Activated B cell treated with CpG ODN at 0.5 μM for 24 hours (primary cell): ENCODE measurements at regions not wholly inside any gene's neighbourhood (a gene's known extent, or its start where the extent isn't known, plus 50 kb on each side); places are given as distances from the start of the nearest gene placed in this dataset.

Experiments used
- ATAC-seq: fragments of 200-7000 bp; cut with Tn5 transposase; one replicate; pipeline ENCODE4 v1.10.0; 2021; ENCODE audit warnings: low read depth, mild to moderate bottlenecking, moderate library complexity
- CTCF ChIA-PET: fragments of 350-600 bp; sonication (Branson Sonifier 250); formaldehyde crosslinking; loops from one replicate; lab custom pipeline; 2021; ENCODE audit warnings: antibody characterized with exemption; lab: Charles Lee
- POLR2A ChIA-PET: fragments of 350-600 bp; sonication (Branson Sonifier 250); formaldehyde crosslinking; loops from one replicate; lab custom pipeline; 2021; ENCODE audit warnings: antibody characterized with exemption; lab: Charles Lee
- DNase-seq: peaks from one replicate; pipeline ENCODE4 v3.0.0; 2022
- H3K27ac Mint-ChIP-seq: one replicate; pipeline ENCODE4 v1.8.0; 2020; ENCODE audit warnings: mixed read lengths
- H3K27me3 Mint-ChIP-seq: one replicate; pipeline ENCODE4 v1.8.0; 2021; ENCODE audit warnings: mixed read lengths
- H3K36me3 Mint-ChIP-seq: one replicate; pipeline ENCODE4 v1.8.0; 2021; ENCODE audit warnings: low read depth, mixed read lengths
- H3K4me1 Mint-ChIP-seq: one replicate; pipeline ENCODE4 v1.8.0; 2021; ENCODE audit warnings: mixed read lengths
- H3K4me3 Mint-ChIP-seq: one replicate; pipeline ENCODE4 v1.8.0; 2020; ENCODE audit warnings: mild to moderate bottlenecking, mixed read lengths
- H3K9me3 Mint-ChIP-seq: one replicate; pipeline ENCODE4 v1.8.0; 2020; ENCODE audit warnings: mixed read lengths
- intact Hi-C: fragments of 100-400 bp; cut with micrococcal nuclease; formaldehyde crosslinking; loops from one replicate; pipeline ENCODE4 v1.15.1; 2024
- TF ChIP-seq, protein P1 (sequence below): fragments of 200-600 bp; IDR thresholded peaks from one replicate; pipeline ENCODE4 v1.8.0; 2022; ENCODE audit warnings: antibody characterized with exemption, mild to moderate bottlenecking

- H3K4me3 Mint-ChIP-seq, result no peak overlapping the region
- no peaks in the 10 kb centered on the region for H3K4me1 Mint-ChIP-seq
- ChIA-PET CTCF (no interaction called here), POLR2A (no interaction called here)
- peaks cover 6% of the 10 kb centered on the region for H3K27me3 Mint-ChIP-seq
- TF ChIP-seq, protein P1, sequence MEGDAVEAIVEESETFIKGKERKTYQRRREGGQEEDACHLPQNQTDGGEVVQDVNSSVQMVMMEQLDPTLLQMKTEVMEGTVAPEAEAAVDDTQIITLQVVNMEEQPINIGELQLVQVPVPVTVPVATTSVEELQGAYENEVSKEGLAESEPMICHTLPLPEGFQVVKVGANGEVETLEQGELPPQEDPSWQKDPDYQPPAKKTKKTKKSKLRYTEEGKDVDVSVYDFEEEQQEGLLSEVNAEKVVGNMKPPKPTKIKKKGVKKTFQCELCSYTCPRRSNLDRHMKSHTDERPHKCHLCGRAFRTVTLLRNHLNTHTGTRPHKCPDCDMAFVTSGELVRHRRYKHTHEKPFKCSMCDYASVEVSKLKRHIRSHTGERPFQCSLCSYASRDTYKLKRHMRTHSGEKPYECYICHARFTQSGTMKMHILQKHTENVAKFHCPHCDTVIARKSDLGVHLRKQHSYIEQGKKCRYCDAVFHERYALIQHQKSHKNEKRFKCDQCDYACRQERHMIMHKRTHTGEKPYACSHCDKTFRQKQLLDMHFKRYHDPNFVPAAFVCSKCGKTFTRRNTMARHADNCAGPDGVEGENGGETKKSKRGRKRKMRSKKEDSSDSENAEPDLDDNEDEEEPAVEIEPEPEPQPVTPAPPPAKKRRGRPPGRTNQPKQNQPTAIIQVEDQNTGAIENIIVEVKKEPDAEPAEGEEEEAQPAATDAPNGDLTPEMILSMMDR, result no peak
- peaks cover 2% of the 10 kb centered on the region for H3K9me3 Mint-ChIP-seq
- DNase-seq (no peak), ATAC-seq (no peak)
- intact Hi-C loops, result no loop called here
- H3K36me3 Mint-ChIP-seq, result no peaks in the 10 kb centered on the region
- no peak overlapping the region for H3K27ac Mint-ChIP-seq
These were observed 138.3 kb downstream of the HSD17B3 start for GRCh38 chr9:96163712-96164111.

DNA sequence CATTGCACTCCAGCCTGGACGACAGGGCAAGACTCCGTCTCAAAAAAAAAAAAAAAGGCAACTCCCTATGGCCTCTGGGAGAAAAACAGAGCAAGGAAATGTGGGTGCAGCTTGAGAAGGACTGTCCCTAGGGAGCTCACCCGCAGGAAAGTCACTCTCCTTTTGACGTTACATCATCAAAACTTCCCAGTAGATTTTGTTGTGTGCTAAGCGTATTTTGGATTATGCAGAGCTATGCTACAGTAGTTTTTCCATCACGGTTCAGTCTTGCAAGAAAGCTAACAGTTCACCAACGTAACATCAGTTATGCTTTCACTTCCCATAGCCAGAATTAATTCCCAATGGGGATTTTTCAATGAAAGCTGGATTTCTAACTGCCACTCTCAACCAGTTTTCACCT, 138.8 kb downstream of the HSD17B3 start:
- POLR2A ChIA-PET, result no interaction called here
- ATAC-seq (no peak), DNase-seq (no peak)
- CTCF ChIA-PET, result no interaction called here
- intact Hi-C loops, result no loop called here
- Mint-ChIP-seq H3K4me3 (no peak overlapping the region), H3K36me3 (no peaks in the 10 kb centered on the region), H3K9me3 (peaks cover 2% of the 10 kb centered on the region), H3K27me3 (peaks cover 7% of the 10 kb centered on the region), H3K4me1 (no peaks in the 10 kb centered on the region), H3K27ac (no peak overlapping the region)
- TF ChIP-seq, protein P1, result no peak

- ChIA-PET CTCF (no interaction called here), POLR2A (no interaction called here)
- H3K4me3 Mint-ChIP-seq, result no peak overlapping the region
- no peaks in the 10 kb centered on the region for H3K9me3 Mint-ChIP-seq
- ATAC-seq (no peak), DNase-seq (no peak)
- peaks cover 4% of the 10 kb centered on the region for H3K27me3 Mint-ChIP-seq
- H3K36me3 Mint-ChIP-seq, result no peaks in the 10 kb centered on the region
- TF ChIP-seq, protein P1, result no peak
- no peaks in the 10 kb centered on the region for H3K4me1 Mint-ChIP-seq
- H3K27ac Mint-ChIP-seq, result no peak overlapping the region
- intact Hi-C loops, result no loop called here
These were observed 140.2 kb downstream of the HSD17B3 start for GRCh38 chr9:96161819-96162218.

DNA sequence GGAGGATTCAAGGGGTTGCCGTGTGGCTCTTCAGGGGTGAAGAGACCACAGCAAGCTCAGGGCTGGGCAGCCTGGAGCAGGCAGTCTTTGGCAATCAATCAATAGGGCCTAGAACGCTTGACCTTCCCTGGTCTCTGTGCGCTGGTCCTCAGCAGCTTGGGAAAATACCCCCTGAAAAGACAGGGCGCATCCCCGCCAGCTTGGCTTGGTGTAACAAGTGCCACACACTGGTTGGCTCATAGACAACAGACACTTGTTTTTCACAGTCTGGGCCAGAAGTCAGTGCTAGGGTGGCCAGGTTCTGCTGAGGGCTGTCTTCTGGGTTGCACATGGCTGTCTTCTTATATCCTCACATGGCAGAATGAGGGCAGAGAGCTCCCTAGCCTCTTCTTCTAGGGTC, 141.1 kb downstream of the HSD17B3 start:
- Mint-ChIP-seq H3K9me3 (no peaks in the 10 kb centered on the region), H3K36me3 (no peaks in the 10 kb centered on the region), H3K27me3 (peaks cover 4% of the 10 kb centered on the region), H3K4me3 (no peak overlapping the region), H3K27ac (no peak overlapping the region), H3K4me1 (no peaks in the 10 kb centered on the region)
- TF ChIP-seq, protein P1, result no peak
- CTCF ChIA-PET, result no interaction called here
- ATAC-seq (no peak), DNase-seq (no peak)
- POLR2A ChIA-PET, result no interaction called here
- intact Hi-C loops, result no loop called here

- CTCF ChIA-PET, result no interaction called here
- intact Hi-C loops, result no loop called here
- H3K36me3 Mint-ChIP-seq, result no peaks in the 10 kb centered on the region
- H3K27me3 Mint-ChIP-seq, result peaks cover 4% of the 10 kb centered on the region
- H3K9me3 Mint-ChIP-seq, result no peaks in the 10 kb centered on the region
- ATAC-seq (no peak), DNase-seq (no peak)
- no peaks in the 10 kb centered on the region for H3K4me1 Mint-ChIP-seq
- POLR2A ChIA-PET, result interaction anchor here (0.6 kb wide), 1 partner anchor 1303 kb away, joined by 5 read pairs; no protein-coding TSS in a partner anchor
- H3K4me3 Mint-ChIP-seq, result no peak overlapping the region
- no peak overlapping the region for H3K27ac Mint-ChIP-seq
- TF ChIP-seq, protein P1, result no peak
These were observed 141.8 kb downstream of the HSD17B3 start for GRCh38 chr9:96160168-96160567.
